Ishikawa (cell line): ENCODE measurements at regions not wholly inside any gene's neighbourhood (a gene's known extent, or its start where the extent isn't known, plus 50 kb on each side); places are given as distances from the start of the nearest gene placed in this dataset.

Experiments
- MAX ChIP-seq: IDR thresholded peaks from 2 replicates; pipeline ENCODE4 v1.6.1; 2012
- REST ChIP-seq: IDR thresholded peaks from 2 replicates; pipeline ENCODE4 v1.6.1; 2012; ENCODE audit warnings: low read depth, mild to moderate bottlenecking
- TEAD4 ChIP-seq: IDR thresholded peaks from 2 replicates; pipeline ENCODE4 v1.6.1; 2012
- YY1 ChIP-seq: IDR thresholded peaks from 2 replicates; pipeline ENCODE4 v1.6.1; 2012; ENCODE audit warnings: low read depth

- no peak for TF ChIP-seq YY1
- TF ChIP-seq MAX, result no peak
- no peak for TF ChIP-seq REST
- no peak for TF ChIP-seq TEAD4
These were observed 982.3 kb downstream of the ROBO2 start for GRCh38 chr3:78022232-78022631.
